NCI-H2171 treated with DMSO at 0.1 percent for 48 hours (cell line): ENCODE measurements at regions not wholly inside any gene's neighbourhood (a gene's known extent, or its start where the extent isn't known, plus 50 kb on each side); places are given as distances from the start of the nearest gene placed in this dataset.
"Not testable (repeated sequence)": the region's sequence is repeated elsewhere in the genome, so short reads cannot be mapped to it uniquely, and the experiment has no call there.

Experiments
- DNase-seq: peaks from one replicate; lab custom pipeline; 2025; lab: John Stamatoyannopoulos, UW

- DNase-seq: no peak
These were observed 102.5 kb upstream of the EIF5 start for GRCh38 chr14:103231376-103232019.

GRCh38 chr14:103232031-103232808 is 101.8 kb upstream of the EIF5 start:
- peak; percentile 94 for DNase-seq

GRCh38 chr14:103232831-103233319 is 101.2 kb upstream of the EIF5 start:
- DNase-seq: peak; percentile 94

- DNase-seq: no peak
These were observed 100.7 kb upstream of the EIF5 start for GRCh38 chr14:103233328-103233727.

GRCh38 chr14:103234826-103235225 is 99.2 kb upstream of the EIF5 start:
- DNase-seq: not testable (repeated sequence)

- DNase-seq: peak; percentile 51
These were observed 98.5 kb upstream of the EIF5 start for GRCh38 chr14:103235506-103235905.

- DNase-seq: no peak
These were observed 94.3 kb upstream of the EIF5 start for GRCh38 chr14:103239751-103240150.

- no peak for DNase-seq
These were observed 92.5 kb upstream of the EIF5 start for GRCh38 chr14:103241531-103241930.

- DNase-seq: peak; percentile 69
These were observed 90.0 kb upstream of the EIF5 start for GRCh38 chr14:103243764-103244737.

- not testable (repeated sequence) for DNase-seq
These were observed 88.4 kb upstream of the EIF5 start for GRCh38 chr14:103245624-103246031.

GRCh38 chr14:103246070-103246469 is 88.0 kb upstream of the EIF5 start:
- peak; percentile 25 for DNase-seq

GRCh38 chr14:103247169-103247606 is 86.8 kb upstream of the EIF5 start:
- no peak for DNase-seq

- no peak for DNase-seq
These were observed 83.9 kb upstream of the EIF5 start for GRCh38 chr14:103250181-103250580.

- no peak for DNase-seq
These were observed 83.2 kb upstream of the EIF5 start for GRCh38 chr14:103250874-103251273.

- no peak for DNase-seq
These were observed 78.5 kb upstream of the EIF5 start for GRCh38 chr14:103255555-103255954.

- no peak for DNase-seq
These were observed 77.6 kb upstream of the EIF5 start for GRCh38 chr14:103256406-103256805.

- DNase-seq: no peak
These were observed 76.7 kb upstream of the EIF5 start for GRCh38 chr14:103257211-103257962.

- DNase-seq: no peak
These were observed 75.8 kb upstream of the EIF5 start for GRCh38 chr14:103258211-103258610.

- no peak for DNase-seq
These were observed 74.9 kb upstream of the EIF5 start for GRCh38 chr14:103259184-103259583.

- DNase-seq: no peak
These were observed 74.0 kb upstream of the EIF5 start for GRCh38 chr14:103259801-103260628.
